ENCODE measurements at regions not wholly inside any gene's neighbourhood (a gene's known extent, or its start where the extent isn't known, plus 50 kb on each side); places are given as distances from the start of the nearest gene placed in this dataset.

DNA sequence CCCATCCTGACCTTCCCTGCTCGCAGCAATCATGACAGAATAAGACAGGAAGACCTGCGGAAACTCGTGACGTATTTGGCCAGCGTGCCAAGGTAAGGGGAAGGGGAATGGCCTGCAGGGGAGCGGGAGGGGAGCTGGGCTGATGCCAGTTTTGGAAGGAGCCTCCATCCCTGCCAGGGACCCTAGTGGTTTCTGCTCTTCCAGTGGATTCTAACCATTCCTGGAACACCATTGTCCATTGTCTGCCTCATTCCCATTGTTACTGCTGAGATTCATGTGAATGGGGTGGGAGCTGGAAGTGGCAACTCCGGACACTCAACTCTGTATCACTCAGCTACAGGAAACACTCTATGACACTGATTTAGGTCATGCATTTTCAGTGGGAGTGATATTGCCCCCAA lies 242.9 kb upstream of the ROPN1 start:
- H3K27ac ChIP-seq: peak overlapping the region in 1 of 3 donors; percentile 53
- no peaks in the 10 kb centered on the region for H3K27me3 ChIP-seq
- no peak overlapping the region for H3K4me3 ChIP-seq (replicated peaks in 1 of 3)
- no peak for DNase-seq
- H3K9me3 ChIP-seq: no peaks in the 10 kb centered on the region
- TF ChIP-seq POLR2A (IDR thresholded peaks at IDR 0.05) (no peak), CTCF (IDR thresholded peaks at IDR 0.05) (no peak)
- H3K4me1 ChIP-seq: no peaks in the 10 kb centered on the region
- WGBS, 2 donors: 93 to 94% methylated on average over 7 of the region's 7 CpGs
- no peaks in the 10 kb centered on the region for H3K36me3 ChIP-seq
- intact Hi-C loops (cut with DNase I): no loop called here

DNA sequence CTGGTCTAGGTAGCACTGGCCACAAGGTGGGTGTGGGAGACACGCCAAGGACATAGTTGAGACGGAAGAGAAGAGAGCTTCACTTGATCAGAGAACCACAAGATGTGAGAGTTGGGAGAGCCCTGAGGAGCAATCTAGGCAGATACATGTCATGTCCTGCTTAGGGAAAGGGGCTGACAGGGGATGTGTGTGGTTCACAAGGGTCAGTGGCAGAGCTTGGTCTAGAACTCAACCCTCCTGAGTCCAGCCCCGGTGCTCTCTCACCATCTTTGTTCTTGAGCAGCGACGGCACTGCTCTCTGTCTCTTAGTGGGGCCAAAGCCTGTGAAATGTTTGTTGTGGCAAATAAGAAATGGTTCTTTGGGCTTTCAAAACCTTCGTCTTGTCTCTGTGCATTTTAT lies 243.5 kb upstream of the ROPN1 start:
- Histone ChIP-seq H3K27ac (no peak overlapping the region), H3K4me3 (replicated peaks in 1 of 3) (no peak overlapping the region), H3K36me3 (no peaks in the 10 kb centered on the region), H3K9me3 (no peaks in the 10 kb centered on the region), H3K27me3 (no peaks in the 10 kb centered on the region), H3K4me1 (no peaks in the 10 kb centered on the region)
- intact Hi-C loops (cut with DNase I): no loop called here
- TF ChIP-seq POLR2A (IDR thresholded peaks at IDR 0.05) (no peak), CTCF (IDR thresholded peaks at IDR 0.05) (no peak)
- DNase-seq: no peak
- 96 to 97% methylated on average over 6 of the region's 6 CpGs for whole genome bisulfite sequencing, 2 donors

- Histone ChIP-seq H3K4me1 (peaks cover 4% of the 10 kb centered on the region in 2 donors), H3K36me3 (no peaks in the 10 kb centered on the region), H3K4me3 (replicated peaks in 1 of 3) (no peak overlapping the region), H3K9me3 (no peaks in the 10 kb centered on the region), H3K27ac (no peak overlapping the region), H3K27me3 (no peaks in the 10 kb centered on the region)
- 88 to 92% methylated on average over 5 of the region's 5 CpGs for WGBS, 2 donors
- TF ChIP-seq CTCF (IDR thresholded peaks at IDR 0.05) (no peak), POLR2A (IDR thresholded peaks at IDR 0.05) (no peak)
- no peak for DNase-seq
- intact Hi-C loops (cut with DNase I): no loop called here
Measured at GRCh38 chr3:124243177-124243859, 251.4 kb upstream of the ROPN1 start.

DNA sequence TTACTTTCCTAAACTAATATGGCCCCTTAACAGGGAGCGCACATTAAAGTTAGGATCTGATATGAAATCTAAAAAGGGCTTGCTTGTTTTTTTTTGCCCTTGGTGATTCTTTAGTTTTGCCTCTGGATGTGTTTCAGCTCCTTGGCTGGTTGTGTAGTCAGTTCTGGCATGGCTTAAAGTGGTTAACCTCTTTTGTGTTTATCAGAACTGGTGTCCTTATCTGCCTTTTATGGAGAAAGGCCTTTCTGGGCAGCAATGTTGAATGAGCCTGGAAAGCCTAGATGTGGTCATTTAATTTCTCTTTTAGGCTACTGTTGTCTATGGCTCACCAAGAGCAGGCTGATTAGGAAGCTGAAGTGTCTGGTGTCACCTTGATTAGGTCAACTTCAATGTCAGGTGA lies 254.5 kb upstream of the ROPN1 start:
- H3K9me3 ChIP-seq: no peaks in the 10 kb centered on the region
- H3K4me3 ChIP-seq (replicated peaks in 1 of 3): no peak overlapping the region
- H3K4me1 ChIP-seq: peaks cover 4 to 16% of the 10 kb centered on the region in 2 donors
- no peaks in the 10 kb centered on the region for H3K27me3 ChIP-seq
- no peak for TF ChIP-seq CTCF (IDR thresholded peaks at IDR 0.05)
- TF ChIP-seq POLR2A (IDR thresholded peaks at IDR 0.05): no peak
- DNase-seq: no peak
- 92 to 96% methylated on average over 1 of the region's 1 CpG for WGBS, 2 donors
- H3K36me3 ChIP-seq: no peaks in the 10 kb centered on the region
- peak overlapping the region in 1 of 3 donors; percentile 80 for H3K27ac ChIP-seq
- intact Hi-C loops (cut with DNase I): no loop called here

- peaks cover 4 to 16% of the 10 kb centered on the region in 2 donors for H3K4me1 ChIP-seq
- no peaks in the 10 kb centered on the region for H3K36me3 ChIP-seq
- peak in 3 of 6 experiments; percentile 8 to 43 (median 23) for TF ChIP-seq CTCF (IDR thresholded peaks at IDR 0.05)
- no peak for TF ChIP-seq POLR2A (IDR thresholded peaks at IDR 0.05)
- 87 to 91% methylated on average over 2 of the region's 2 CpGs for WGBS, 2 donors
- H3K27me3 ChIP-seq: no peaks in the 10 kb centered on the region
- H3K27ac ChIP-seq: peak overlapping the region in 2 of 3 donors; percentile 80 to 93
- no peak for DNase-seq
- intact Hi-C loops (cut with DNase I): no loop called here
- H3K9me3 ChIP-seq: no peaks in the 10 kb centered on the region
- H3K4me3 ChIP-seq (replicated peaks in 1 of 3): no peak overlapping the region
Measured at GRCh38 chr3:124246949-124247348, 255.0 kb upstream of the ROPN1 start.

All from thyroid gland (tissue), 4 donors.